GM18505 (cell line): ENCODE measurements at regions not wholly inside any gene's neighbourhood (a gene's known extent, or its start where the extent isn't known, plus 50 kb on each side); places are given as distances from the start of the nearest gene placed in this dataset.

ENCODE experiments used
- ATAC-seq: cut with Tn5 transposase; IDR thresholded peaks from one replicate; pipeline ENCODE4 v1.9.1; 2021; ENCODE audit not compliant: unreplicated experiment
- POLR2A ChIP-seq: IDR thresholded peaks from 4 replicates; pipeline ENCODE4 v1.6.1; 2011; ENCODE audit warnings: borderline replicate concordance; ENCODE audit not compliant: insufficient read depth, insufficient read length; ENCODE audit errors: extremely low read depth

DNA sequence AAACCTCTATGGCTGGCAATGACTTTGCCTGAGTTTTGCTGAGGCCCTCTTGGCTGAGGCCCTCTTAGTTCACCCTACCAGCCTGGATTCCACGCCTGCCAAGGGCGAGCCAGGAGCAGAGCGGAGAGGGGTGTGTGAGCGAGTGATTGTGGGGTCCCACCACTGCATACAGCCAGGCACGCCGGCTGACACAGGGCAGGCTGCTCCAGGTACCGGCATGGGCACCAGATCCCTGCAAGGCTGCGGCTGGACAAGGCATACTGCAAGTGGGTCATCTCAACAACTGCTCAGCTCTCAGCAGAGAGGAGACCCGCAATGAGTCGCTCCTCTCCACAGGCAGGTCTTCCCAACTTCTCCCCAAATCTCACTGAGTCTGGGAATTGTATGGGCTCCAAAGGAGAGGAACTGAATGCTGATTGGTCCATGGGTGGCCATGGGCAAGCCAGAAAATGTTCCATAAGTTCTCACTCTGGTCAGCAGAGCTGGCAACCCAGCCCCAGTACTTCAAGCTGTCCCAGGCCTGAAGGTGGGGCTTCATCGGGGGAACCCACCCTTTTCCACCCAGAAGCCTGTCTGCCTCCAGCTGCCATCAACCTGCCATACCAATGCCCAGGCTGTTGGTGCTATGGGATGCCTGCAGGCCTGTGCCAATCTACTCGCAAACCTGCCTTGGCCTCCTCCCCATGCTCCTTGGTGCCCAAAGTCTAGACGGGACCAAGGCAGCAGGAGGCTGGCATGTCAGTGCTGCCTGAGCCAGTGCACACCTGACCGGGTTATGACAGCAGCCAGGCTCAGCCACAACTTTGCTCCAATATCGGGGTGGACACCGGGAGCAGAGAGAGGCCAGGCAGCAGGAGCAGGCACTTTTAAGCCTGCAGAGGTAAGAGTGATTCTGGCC lies 1273.6 kb upstream of the GBE1 start:
- ATAC-seq: no peak
- TF ChIP-seq POLR2A: no peak

DNA sequence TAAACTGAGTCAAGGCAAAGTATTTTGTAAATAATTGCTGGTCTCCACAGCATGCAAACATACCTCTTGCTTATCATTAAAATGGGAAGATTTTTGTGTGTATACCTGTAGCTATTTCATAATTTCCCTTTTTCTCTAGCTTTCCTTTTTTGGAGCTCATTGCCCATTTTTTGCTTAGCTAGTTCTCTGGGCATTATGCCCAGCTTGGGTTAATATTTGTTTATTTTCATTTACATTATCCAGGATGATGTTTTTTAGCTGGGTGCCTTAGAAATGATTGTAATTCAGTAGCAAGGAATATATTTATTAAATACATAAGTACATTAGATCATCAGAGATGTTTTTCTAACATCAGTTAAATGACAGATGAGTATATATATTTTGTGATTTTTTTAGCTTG lies 1271.7 kb upstream of the GBE1 start:
- no peak for TF ChIP-seq POLR2A
- no peak for ATAC-seq

DNA sequence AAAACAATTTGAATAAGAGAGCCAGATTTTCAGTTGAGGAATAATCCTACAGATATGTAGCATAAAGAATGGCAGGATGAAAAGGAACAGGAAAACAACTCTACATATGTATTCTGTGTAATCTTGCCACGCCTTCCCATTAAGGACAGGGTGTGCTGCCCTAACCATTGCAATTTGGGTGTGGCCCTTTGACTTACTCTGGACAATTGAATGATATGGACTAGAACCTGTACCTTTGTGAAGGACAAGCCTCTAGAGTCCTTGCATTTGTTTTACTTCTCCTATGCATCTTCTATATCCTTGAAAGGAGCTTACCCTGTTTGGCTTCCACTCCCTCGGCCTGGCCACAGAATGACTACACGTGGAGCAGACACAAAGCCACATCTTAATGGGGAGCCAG lies 1261.6 kb upstream of the GBE1 start:
- no peak for TF ChIP-seq POLR2A
- ATAC-seq: no peak

DNA sequence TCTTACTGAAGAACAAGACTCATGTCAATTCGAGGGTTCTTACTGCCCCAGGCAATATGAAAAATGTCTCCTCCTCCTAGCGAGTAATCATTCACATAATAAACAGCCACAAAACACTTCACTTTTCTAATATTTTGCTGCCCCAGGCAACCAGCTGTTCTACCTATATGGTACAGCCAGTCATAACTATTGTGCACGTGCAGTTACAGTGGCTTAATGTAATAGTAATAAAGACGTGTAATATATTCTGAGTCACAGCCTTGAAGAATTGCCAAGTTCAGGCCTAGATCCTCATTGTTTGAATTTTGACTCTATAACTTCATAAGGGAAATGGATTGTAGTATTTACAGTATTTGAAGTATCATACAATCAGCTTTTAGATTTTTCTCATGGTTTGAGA lies 1250.0 kb upstream of the GBE1 start:
- ATAC-seq: no peak
- no peak for TF ChIP-seq POLR2A

DNA sequence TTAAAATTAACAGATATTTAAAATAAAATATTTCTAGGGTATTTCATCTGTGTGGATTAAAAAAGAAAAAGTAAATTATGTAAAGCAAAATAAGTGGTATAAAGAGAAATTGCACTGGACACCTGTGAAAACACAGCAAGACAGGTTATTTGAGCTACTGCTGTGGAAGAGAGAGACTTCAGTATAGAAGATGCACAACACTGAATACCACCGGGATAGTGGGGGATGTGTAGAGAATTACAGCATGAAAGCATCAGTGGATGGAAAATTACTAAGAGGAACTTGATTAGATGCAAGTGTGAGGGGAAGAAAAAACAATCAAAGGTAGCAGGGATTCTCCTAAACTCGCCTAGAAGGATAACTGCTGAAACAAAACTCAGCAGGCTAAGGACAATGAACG lies 1242.5 kb upstream of the GBE1 start:
- ATAC-seq: no peak
- no peak for TF ChIP-seq POLR2A

DNA sequence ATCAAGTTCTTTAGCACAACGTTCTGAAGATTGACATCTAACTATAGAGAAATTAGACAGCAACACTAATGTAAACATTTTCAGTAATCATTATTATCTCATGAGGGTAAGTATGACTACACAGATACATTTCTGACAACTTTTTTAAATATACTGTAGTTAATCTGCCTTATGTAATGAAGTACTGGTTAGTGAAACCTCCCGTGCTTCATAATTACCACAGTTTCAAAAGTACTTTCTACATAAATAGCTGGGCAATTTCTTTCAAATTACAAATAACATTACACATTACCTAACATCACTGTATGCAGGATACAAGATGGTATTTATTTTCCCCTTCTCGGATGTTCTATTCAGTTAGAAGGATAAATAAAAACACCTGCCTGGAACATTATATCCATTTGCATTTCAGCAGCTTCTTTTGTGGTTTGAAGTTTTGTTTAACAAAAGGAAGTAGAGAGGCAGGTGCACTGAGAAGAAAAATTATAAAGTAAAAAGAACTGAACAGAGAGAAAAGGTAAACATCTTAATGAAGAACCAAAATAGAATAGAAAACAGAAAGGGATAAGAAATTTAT lies 1241.5 kb upstream of the GBE1 start:
- TF ChIP-seq POLR2A: no peak
- ATAC-seq: no peak

DNA sequence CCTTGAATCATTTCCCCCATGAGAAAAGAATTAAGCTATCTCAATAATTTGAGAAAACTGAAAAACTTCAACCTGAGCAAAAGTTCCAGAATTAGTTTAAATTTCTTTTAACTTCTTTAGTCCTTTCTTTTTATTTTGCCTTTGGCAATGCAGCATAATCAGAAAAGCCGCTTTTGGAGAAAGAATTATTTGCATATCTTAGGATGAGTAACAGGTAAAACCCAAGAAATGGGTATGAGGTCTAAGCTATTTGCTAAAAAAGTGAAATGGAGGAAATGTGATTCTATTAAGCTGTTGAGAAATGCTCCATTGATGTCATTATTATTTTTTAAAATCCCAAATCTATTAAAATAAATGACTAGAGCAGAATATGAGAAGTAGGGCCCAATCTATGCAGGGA lies 1238.3 kb upstream of the GBE1 start:
- no peak for TF ChIP-seq POLR2A
- ATAC-seq: no peak

DNA sequence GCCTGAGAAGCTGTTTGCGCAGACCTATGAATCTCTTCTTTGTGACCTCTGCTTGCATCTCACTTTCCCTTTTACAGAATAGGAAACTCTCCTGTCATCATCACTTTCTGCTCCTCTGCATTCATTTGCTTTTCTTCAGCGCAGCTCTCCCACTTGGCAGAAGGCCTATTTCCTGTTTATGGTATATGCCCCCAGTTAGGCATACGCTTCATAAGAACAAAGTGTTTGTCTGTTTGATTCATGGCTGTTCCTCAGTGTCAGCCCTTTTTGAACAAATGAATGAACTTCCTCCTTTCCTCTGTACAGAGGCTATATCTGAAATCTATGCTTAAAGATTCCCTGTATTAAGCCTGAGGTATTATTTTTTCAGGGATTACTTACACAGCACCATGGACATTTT lies 1216.9 kb upstream of the GBE1 start:
- no peak for ATAC-seq
- no peak for TF ChIP-seq POLR2A

DNA sequence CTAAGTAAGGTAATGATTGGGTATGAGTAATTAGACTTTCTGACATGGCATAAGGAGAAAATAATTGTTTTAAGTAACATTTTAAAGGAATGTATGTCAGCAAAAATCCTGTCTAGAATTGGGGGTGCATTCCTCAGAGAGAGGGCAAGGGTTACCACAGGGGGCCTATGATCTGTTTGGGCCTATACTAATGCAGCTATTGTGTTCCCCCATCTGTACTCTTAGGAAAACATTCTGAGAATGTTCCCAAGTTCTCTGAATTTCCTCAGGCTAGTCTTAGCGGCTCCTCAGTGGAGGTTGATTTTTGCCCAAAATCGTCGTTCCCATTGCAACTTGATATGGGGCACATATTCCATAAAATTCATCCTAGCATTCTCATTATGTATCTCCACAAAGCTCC lies 1216.4 kb upstream of the GBE1 start:
- no peak for ATAC-seq
- TF ChIP-seq POLR2A: no peak

DNA sequence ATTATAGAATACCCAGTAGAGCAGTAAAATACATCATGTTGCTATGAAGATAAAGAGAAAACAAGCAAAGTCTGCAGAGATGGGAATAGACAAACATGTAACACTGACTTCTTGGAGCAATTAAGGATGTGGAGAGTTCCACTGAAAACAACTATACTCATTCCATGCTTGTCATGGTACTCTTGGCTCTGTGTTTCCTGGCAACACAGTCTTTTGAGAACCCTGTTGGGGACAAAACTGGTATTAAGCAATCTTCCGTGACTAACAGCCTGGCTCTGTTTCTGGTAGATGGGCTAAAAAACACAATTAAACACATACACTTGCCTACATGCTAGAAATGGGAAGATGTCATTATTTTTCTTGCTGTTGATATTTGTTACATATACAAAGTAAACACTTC lies 1212.3 kb upstream of the GBE1 start:
- no peak for TF ChIP-seq POLR2A
- no peak for ATAC-seq

DNA sequence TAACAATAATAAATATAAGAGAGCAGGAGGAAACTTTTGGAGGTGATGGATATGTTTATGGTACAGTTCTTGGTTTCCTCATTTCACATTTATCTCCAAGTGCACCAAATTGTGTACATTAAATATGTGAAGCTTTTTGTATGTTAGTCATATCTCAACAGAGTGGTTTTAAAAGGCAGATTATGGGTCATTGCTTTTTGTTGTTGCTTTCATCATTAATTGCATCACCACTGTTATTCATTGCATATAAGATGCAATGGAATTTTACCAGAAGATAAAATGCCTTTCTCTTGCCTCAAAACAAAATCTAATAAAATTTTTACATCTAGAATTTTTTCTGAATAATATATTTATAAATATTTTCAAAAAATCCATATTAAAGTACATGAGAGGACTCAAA lies 1198.9 kb upstream of the GBE1 start:
- no peak for TF ChIP-seq POLR2A
- no peak for ATAC-seq

DNA sequence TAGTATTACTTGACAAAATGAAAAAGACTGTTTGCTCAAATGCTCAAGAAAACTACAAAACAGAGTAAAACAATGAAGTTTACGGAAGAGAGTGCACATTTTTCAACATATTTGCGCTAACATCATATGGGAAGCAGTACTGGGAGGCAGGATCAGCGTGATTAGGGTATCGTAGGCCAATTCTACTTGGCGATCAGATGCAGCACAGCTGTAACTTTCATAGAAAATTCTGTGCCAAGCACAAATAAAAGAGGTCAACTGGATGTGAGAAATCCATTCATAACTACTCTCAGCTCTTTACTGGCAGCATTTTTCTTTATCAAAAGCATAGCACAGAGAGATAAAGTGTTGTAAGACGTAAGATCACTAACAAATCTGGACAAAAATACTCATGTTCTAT lies 1196.3 kb upstream of the GBE1 start:
- no peak for ATAC-seq
- no peak for TF ChIP-seq POLR2A

DNA sequence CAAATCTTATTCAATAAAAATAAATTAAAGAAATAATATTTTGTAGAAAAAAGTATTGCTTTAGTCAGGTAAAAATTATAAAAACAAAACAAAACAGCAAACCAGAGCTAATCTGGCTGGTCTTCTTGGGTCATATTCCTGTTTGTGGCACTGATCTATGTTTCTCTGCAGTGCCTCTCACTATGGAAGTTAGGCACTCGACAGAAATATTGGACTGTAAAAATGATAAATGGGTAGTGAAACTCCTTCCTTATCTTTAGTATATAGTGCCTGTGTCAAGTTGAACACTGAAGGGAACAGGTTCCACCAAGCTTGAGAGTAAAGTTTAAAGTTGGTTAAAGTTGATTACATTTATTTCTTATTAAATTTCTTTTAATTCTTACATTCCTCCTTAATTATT lies 1195.6 kb upstream of the GBE1 start:
- no peak for ATAC-seq
- TF ChIP-seq POLR2A: no peak

DNA sequence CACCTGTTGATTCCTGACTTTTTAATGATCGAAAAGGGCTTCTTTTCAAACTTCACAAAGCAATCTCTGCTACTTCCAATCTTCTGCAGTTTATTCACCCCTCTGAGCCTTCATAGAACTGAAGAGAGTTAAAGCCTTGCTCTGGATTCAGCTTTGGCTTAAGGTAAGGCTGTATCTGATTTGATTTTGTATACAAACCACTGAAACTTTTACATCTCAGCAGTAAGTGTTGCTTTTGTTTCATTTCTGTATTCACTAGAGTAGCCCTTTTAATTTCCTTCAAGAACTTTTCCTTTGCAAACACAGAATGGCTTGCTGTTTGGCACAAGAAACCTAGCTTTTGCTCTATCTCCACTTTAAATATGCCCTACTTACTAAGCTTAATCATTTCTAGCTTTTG lies 1193.0 kb upstream of the GBE1 start:
- no peak for TF ChIP-seq POLR2A
- no peak for ATAC-seq
